ENCODE measurements at regions not wholly inside any gene's neighbourhood (a gene's known extent, or its start where the extent isn't known, plus 50 kb on each side); places are given as distances from the start of the nearest gene placed in this dataset.

DNA sequence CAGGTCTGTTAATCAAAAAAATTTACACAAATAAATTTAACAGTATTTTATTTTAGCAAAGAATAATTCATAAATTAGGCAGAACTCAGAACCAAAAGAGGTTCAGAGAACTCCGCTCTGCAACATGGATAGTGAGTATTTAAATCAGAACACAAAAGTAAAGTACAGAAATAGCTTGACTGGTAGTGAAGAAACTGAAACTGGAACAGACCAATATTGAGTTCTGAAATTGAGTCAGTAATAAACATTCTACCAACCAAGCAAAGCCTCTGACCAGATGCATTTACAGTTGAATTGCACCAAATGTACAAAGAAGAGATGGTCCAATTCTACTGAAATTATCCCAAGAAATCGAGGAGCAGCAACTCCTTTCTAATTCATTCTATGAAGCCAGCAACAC is 1542.8 kb downstream of the EFNA5 start:
- no peak overlapping the region for H3K27ac ChIP-seq
- no peaks in the 10 kb centered on the region for H3K27me3 ChIP-seq
- no peaks in the 10 kb centered on the region for H3K36me3 ChIP-seq
- no peaks in the 10 kb centered on the region for H3K9me3 ChIP-seq
- no peak overlapping the region for H3K4me3 ChIP-seq
- TF ChIP-seq Cebpa-rat (IDR thresholded peaks at IDR 0.05) = no peak
- no peak overlapping the region for H3K4me2 ChIP-seq
- no peaks in the 10 kb centered on the region for H3K4me1 ChIP-seq
- no peak overlapping the region for H3K9ac ChIP-seq
- no peaks in the 10 kb centered on the region for H4K20me1 ChIP-seq

DNA sequence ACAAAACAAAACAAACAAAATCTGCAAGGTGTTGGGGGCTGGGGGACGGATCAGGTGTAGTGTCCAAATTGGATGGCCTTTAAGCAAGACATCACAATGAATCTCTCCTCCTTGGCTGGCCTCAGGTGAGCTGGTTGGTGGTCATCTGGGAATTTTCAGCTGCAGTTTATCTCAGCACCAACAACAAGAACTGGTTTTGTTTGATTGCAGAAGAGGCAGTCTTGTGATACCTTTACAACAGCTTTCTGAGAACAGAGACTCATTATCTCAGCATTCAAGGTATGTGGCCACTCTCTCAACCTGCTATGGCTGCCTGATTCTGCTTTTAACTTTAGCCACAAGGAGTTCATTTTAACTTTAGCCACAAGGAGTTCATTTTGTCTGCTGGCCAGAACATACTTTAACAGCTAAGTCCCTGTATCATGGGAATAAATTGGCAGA is 1543.4 kb downstream of the EFNA5 start:
- no peak overlapping the region for H3K4me3 ChIP-seq
- no peaks in the 10 kb centered on the region for H3K4me1 ChIP-seq
- no peak overlapping the region for H3K4me2 ChIP-seq
- H3K27me3 ChIP-seq = no peaks in the 10 kb centered on the region
- H4K20me1 ChIP-seq = no peaks in the 10 kb centered on the region
- no peak for TF ChIP-seq Cebpa-rat (IDR thresholded peaks at IDR 0.05)
- no peaks in the 10 kb centered on the region for H3K9me3 ChIP-seq
- no peak overlapping the region for H3K27ac ChIP-seq
- H3K36me3 ChIP-seq = no peaks in the 10 kb centered on the region
- H3K9ac ChIP-seq = no peak overlapping the region

DNA sequence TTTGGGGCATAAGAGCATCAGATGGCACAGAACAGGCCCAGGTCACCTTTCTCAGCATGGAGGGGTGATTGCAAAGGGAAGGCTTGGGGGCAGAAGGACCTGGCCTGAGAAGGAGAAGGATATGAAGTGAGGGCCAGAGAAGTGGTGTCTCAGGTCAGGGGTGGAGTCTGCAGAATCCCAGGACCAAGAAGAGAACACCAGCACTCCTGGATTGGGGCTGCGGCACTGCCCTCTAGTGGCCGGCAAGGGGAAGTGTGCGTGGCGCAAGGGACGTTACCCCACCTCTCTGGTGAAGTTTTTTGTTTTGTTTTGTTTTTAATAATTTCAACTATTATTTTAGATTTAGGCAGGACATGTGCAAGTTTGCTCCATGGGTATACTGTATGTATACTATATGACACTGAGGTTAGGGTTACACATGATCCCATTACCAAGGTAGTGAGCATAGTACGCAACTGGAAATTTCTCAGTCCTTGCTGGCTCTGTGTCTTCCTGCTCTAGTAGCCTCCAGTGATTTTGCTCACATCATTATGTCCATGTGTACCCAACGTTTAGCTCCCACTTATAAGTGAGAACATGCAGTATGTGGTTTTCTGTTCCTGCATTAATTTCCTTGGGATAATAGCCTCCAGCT is 1548.6 kb downstream of the EFNA5 start:
- no peak overlapping the region for H3K27ac ChIP-seq
- TF ChIP-seq Cebpa-rat (IDR thresholded peaks at IDR 0.05) = no peak

DNA sequence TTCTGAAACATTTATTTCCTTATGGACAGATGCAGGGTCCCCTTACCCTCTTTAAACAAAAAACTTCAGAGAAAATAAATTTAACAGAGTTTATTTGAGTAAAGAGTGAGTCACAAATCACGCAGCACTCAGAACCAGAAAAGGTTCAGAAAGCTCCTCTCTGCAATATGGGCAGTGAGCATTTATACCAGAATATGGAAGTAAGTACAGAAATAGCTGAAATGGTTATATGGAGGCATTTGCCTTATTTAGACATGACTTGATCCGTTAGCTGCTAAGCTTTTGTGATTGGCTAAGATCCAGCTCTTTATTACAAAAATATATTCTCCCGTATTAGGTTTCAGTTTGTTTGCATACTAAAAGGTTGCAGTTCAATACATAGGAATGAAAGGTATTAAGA is 1554.1 kb downstream of the EFNA5 start:
- Histone ChIP-seq H3K27ac (no peak overlapping the region), H3K9me3 (no peaks in the 10 kb centered on the region), H3K36me3 (no peaks in the 10 kb centered on the region), H3K9ac (no peak overlapping the region), H3K4me2 (no peak overlapping the region), H4K20me1 (no peaks in the 10 kb centered on the region), H3K4me1 (no peaks in the 10 kb centered on the region), H3K27me3 (no peaks in the 10 kb centered on the region), H3K4me3 (no peak overlapping the region)
- TF ChIP-seq Cebpa-rat (IDR thresholded peaks at IDR 0.05) = no peak

More for the DNA sequence above, 1548.6 kb downstream of the EFNA5 start:
- Histone ChIP-seq H3K27me3 (no peaks in the 10 kb centered on the region), H3K4me1 (no peaks in the 10 kb centered on the region), H3K36me3 (no peaks in the 10 kb centered on the region), H3K4me2 (no peak overlapping the region), H4K20me1 (no peaks in the 10 kb centered on the region), H3K9ac (no peak overlapping the region), H3K4me3 (no peak overlapping the region), H3K9me3 (no peaks in the 10 kb centered on the region)

DNA sequence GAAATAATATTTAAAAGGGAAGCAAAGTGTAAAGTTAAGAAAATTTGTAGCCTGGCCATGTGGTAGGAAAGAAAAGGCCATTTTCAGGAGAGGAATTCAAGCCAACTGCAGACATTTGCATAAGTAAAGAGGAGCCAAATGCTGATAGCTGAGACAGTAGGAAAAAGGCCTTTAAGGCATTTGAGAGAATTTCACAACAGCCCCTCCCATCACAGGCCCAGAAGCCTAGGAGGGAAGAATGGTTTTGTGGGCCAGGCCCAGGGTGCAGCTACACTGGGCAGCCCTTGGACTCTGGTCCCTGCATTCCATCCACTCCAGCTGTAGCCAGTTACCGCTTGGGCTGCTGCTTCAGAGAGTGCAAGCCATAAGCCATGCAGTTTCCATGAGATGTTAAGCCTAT is 1556.8 kb downstream of the EFNA5 start:
- Histone ChIP-seq H3K9me3 (no peaks in the 10 kb centered on the region), H3K4me2 (no peak overlapping the region), H3K4me1 (no peaks in the 10 kb centered on the region), H3K27me3 (no peaks in the 10 kb centered on the region), H3K36me3 (no peaks in the 10 kb centered on the region), H3K4me3 (no peak overlapping the region), H3K27ac (no peak overlapping the region), H4K20me1 (no peaks in the 10 kb centered on the region), H3K9ac (no peak overlapping the region)
- TF ChIP-seq Cebpa-rat (IDR thresholded peaks at IDR 0.05) = no peak

DNA sequence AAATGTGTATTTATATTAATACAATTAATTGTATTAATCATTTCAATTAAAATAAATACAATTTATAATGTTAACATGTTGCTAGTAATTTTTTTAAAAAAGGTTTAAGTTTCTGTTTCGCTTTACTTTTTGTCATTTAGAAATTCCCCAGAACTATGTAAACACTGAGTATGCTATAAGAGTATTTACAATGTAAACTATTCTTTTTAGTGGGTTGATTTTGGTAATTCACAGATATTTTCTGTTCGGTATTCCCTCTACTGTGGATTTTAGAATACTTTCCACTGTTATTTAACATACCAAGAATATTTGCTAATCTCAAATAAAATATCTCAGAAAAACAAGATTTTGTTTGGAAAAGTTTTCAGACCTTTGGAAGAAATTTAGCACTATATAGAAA is 1564.4 kb downstream of the EFNA5 start:
- no peaks in the 10 kb centered on the region for H3K36me3 ChIP-seq
- H3K9me3 ChIP-seq = no peaks in the 10 kb centered on the region
- H3K4me2 ChIP-seq = no peak overlapping the region
- no peak overlapping the region for H3K4me3 ChIP-seq
- no peaks in the 10 kb centered on the region for H4K20me1 ChIP-seq
- no peaks in the 10 kb centered on the region for H3K27me3 ChIP-seq
- no peak overlapping the region for H3K27ac ChIP-seq
- H3K4me1 ChIP-seq = no peaks in the 10 kb centered on the region
- no peak for TF ChIP-seq Cebpa-rat (IDR thresholded peaks at IDR 0.05)
- H3K9ac ChIP-seq = no peak overlapping the region

DNA sequence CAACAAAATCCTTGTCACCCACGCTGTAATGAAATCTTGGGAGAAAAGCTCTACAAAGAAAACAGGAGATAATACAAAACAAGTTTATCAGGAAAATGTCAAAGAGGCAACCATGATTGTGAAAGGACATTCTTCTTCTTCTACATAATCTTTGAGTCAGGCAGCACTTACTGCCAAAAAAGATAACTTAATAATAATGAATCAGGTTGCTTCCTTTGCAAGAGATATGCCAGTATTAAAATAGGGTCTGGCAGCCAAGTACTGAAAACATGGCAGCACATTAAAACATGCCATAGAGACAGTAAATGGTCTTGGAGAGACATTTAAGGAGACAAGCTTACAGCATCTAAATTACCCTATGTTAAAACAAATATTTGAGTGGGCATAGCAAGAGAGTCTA is 1573.4 kb downstream of the EFNA5 start:
- Histone ChIP-seq H3K9ac (no peak overlapping the region), H3K4me2 (no peak overlapping the region), H3K9me3 (no peaks in the 10 kb centered on the region), H3K36me3 (no peaks in the 10 kb centered on the region), H4K20me1 (no peaks in the 10 kb centered on the region), H3K4me3 (no peak overlapping the region), H3K27ac (no peak overlapping the region), H3K4me1 (no peaks in the 10 kb centered on the region), H3K27me3 (no peaks in the 10 kb centered on the region)
- no peak for TF ChIP-seq Cebpa-rat (IDR thresholded peaks at IDR 0.05)

DNA sequence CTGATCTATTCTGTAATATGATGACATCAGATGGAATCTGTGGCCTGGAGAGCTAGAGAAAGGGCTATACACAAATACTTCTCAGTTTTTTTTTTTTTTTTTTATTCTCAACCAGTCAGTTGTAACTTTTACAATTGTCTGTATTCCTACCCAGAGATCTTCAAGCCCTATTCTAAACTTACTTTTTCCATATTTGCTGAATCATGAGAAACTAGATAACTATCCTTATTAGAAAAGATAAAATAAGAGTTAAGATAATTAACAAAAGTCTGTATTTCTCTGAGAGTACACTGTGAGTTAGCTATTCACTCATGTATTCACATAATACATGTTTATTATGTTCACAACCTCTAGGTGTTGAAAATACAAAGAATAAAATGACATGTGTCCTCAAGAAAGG is 1575.9 kb downstream of the EFNA5 start:
- no peak for TF ChIP-seq Cebpa-rat (IDR thresholded peaks at IDR 0.05)
- no peaks in the 10 kb centered on the region for H3K36me3 ChIP-seq
- H4K20me1 ChIP-seq = no peaks in the 10 kb centered on the region
- no peaks in the 10 kb centered on the region for H3K4me1 ChIP-seq
- H3K27ac ChIP-seq = no peak overlapping the region
- no peaks in the 10 kb centered on the region for H3K27me3 ChIP-seq
- H3K4me2 ChIP-seq = no peak overlapping the region
- H3K9me3 ChIP-seq = no peaks in the 10 kb centered on the region
- no peak overlapping the region for H3K9ac ChIP-seq
- no peak overlapping the region for H3K4me3 ChIP-seq

DNA sequence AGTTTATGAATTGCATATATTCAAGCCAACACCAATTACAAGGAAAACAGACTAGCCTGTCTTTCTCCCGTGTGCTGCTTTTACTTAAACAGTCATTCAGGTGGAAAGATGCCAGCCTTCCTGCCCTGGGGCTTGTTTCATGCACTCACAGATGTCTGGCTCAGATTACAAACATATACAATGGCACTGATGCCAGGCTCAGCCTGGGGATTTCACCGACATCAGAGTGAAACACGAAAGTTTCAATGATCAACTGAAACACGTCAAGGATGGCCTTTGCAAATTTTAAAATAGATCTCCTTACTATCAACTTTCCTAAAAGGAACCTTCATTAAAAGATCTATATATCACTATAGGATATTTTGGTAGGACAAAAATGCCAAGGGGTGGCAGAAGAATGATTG is 1576.5 kb downstream of the EFNA5 start:
- H3K36me3 ChIP-seq = no peaks in the 10 kb centered on the region
- no peaks in the 10 kb centered on the region for H3K4me1 ChIP-seq
- H3K4me3 ChIP-seq = no peak overlapping the region
- H3K27me3 ChIP-seq = no peaks in the 10 kb centered on the region
- H3K9me3 ChIP-seq = no peaks in the 10 kb centered on the region
- H4K20me1 ChIP-seq = no peaks in the 10 kb centered on the region
- H3K27ac ChIP-seq = no peak overlapping the region
- H3K4me2 ChIP-seq = no peak overlapping the region
- H3K9ac ChIP-seq = no peak overlapping the region
- no peak for TF ChIP-seq Cebpa-rat (IDR thresholded peaks at IDR 0.05)

DNA sequence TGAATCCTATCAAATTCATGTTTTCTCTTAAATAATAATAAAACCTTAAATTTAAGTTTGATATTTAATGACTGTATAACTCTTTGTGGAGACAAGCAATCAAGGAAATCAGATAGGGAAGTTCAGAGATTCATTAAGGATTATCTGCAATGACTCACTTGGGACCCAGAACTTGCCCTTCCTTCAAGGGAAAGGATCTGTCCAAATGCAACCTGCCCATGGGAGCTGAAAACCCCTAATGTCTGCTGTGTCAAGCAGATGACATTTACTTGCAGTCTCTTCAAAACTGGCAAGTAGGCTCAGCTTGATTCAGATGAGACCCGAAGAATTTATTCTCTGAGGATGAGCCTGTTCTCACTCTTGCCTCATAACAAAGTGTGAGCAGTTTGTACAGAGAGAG is 1577.6 kb downstream of the EFNA5 start:
- no peak overlapping the region for H3K4me2 ChIP-seq
- no peaks in the 10 kb centered on the region for H3K4me1 ChIP-seq
- no peaks in the 10 kb centered on the region for H3K36me3 ChIP-seq
- H3K4me3 ChIP-seq = no peak overlapping the region
- H3K27ac ChIP-seq = no peak overlapping the region
- no peak overlapping the region for H3K9ac ChIP-seq
- H3K27me3 ChIP-seq = no peaks in the 10 kb centered on the region
- H3K9me3 ChIP-seq = no peaks in the 10 kb centered on the region
- TF ChIP-seq Cebpa-rat (IDR thresholded peaks at IDR 0.05) = no peak
- H4K20me1 ChIP-seq = no peaks in the 10 kb centered on the region

DNA sequence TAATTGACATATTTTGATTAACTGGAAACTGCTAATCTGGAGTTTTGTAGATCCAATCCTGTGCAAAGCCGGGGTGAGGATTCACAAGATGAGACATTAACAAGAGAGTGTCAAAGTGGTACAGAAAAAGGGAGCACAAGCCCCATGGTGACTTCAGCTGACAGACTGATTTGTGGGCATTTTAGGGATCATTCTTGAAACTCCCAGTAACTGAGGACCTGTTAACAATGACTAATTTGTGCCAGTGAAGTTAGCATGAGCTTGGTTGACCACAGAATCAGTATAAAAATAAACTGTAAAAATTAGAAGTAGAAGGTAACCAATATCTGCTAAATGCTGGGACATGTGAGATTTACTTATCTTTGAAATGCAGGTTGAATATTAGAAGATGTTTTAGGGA is 1578.3 kb downstream of the EFNA5 start:
- H3K9ac ChIP-seq = no peak overlapping the region
- no peaks in the 10 kb centered on the region for H3K36me3 ChIP-seq
- no peak overlapping the region for H3K27ac ChIP-seq
- H3K4me1 ChIP-seq = no peaks in the 10 kb centered on the region
- no peaks in the 10 kb centered on the region for H3K27me3 ChIP-seq
- no peak overlapping the region for H3K4me3 ChIP-seq
- no peaks in the 10 kb centered on the region for H4K20me1 ChIP-seq
- no peak for TF ChIP-seq Cebpa-rat (IDR thresholded peaks at IDR 0.05)
- H3K4me2 ChIP-seq = no peak overlapping the region
- no peaks in the 10 kb centered on the region for H3K9me3 ChIP-seq
